Inferior parietal cortex (tissue), 1 donor: ENCODE measurements at regions not wholly inside any gene's neighbourhood (a gene's known extent, or its start where the extent isn't known, plus 50 kb on each side); places are given as distances from the start of the nearest gene placed in this dataset.
A peak's percentile ranks its signal among the peaks of the same experiment; 100 is the strongest.

ENCODE experiments used
- DNase-seq: peaks from one replicate; pipeline ENCODE4 v3.0.0-alpha.2; 2016; ENCODE audit errors: extremely low spot score

GRCh38 chr6:12383448-12383847 is 93.3 kb downstream of the EDN1 start:
- DNase-seq: no peak

GRCh38 chr6:12384357-12384912 is 94.3 kb downstream of the EDN1 start:
- no peak for DNase-seq

- DNase-seq: no peak
Measured at GRCh38 chr6:12385316-12385715, 95.2 kb downstream of the EDN1 start.

- DNase-seq: no peak
Measured at GRCh38 chr6:12386816-12387215, 96.7 kb downstream of the EDN1 start.

GRCh38 chr6:12391472-12391871 is 101.3 kb downstream of the EDN1 start:
- no peak for DNase-seq

- no peak for DNase-seq
Measured at GRCh38 chr6:12392490-12392889, 102.3 kb downstream of the EDN1 start.

- DNase-seq: no peak
Measured at GRCh38 chr6:12393100-12393499, 102.9 kb downstream of the EDN1 start.

- DNase-seq: no peak
Measured at GRCh38 chr6:12394170-12394569, 104.0 kb downstream of the EDN1 start.

- DNase-seq: peak; percentile 7
Measured at GRCh38 chr6:12395898-12396297, 105.7 kb downstream of the EDN1 start.

- DNase-seq: no peak
Measured at GRCh38 chr6:12401200-12401599, 111.0 kb downstream of the EDN1 start.

- no peak for DNase-seq
Measured at GRCh38 chr6:12403201-12403826, 113.2 kb downstream of the EDN1 start.

GRCh38 chr6:12403947-12404647 is 113.9 kb downstream of the EDN1 start:
- no peak for DNase-seq

GRCh38 chr6:12404651-12405050 is 114.5 kb downstream of the EDN1 start:
- no peak for DNase-seq

- no peak for DNase-seq
Measured at GRCh38 chr6:12408752-12409151, 118.6 kb downstream of the EDN1 start.

GRCh38 chr6:12410946-12411345 is 120.8 kb downstream of the EDN1 start:
- DNase-seq: no peak

GRCh38 chr6:12414096-12414675 is 124.0 kb downstream of the EDN1 start:
- DNase-seq: no peak

- DNase-seq: no peak
Measured at GRCh38 chr6:12415980-12416598, 125.9 kb downstream of the EDN1 start.

- no peak for DNase-seq
Measured at GRCh38 chr6:12417191-12417590, 127.0 kb downstream of the EDN1 start.

- no peak for DNase-seq
Measured at GRCh38 chr6:12418946-12419345, 128.8 kb downstream of the EDN1 start.

- no peak for DNase-seq
Measured at GRCh38 chr6:12419631-12420272, 129.6 kb downstream of the EDN1 start.

- no peak for DNase-seq
Measured at GRCh38 chr6:12420626-12421025, 130.5 kb downstream of the EDN1 start.

GRCh38 chr6:12421596-12421995 is 131.4 kb downstream of the EDN1 start:
- no peak for DNase-seq
